ENCODE measurements at regions not wholly inside any gene's neighbourhood (a gene's known extent, or its start where the extent isn't known, plus 50 kb on each side); places are given as distances from the start of the nearest gene placed in this dataset.
"Not testable (repeated sequence)": the region's sequence is repeated elsewhere in the genome, so short reads cannot be mapped to it uniquely, and the experiment has no call there.

DNA sequence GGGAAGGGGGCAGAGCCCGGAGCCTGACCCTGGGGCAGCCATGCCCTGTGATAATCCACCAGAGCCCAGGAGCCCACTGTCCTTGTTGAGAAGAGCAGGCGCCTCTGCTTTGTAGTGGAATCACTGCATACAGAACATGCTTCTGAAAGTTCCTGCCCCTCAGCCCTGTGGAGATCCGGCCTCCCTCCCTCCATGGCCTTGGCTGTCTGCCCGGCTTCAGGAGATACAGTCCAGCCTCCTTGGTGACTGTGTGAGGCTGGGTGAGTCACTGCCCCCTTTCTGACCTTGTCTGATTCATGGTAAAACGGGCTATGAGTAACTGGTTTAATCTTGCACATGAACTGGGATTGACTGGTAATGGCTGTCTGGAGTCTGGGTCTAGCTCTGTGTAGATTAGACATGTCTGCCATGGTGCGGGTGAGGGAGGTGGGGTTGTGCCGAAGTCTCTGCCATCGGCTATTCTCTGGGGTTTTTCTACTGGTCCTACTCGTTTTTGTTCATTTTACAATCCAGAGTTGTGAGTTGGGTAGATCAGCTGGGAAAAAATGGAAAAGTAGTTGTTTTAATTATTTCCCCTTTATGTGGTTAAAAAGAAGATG lies 141.2 kb downstream of the NPIPB11 start:
- TF ChIP-seq, protein P1, sequence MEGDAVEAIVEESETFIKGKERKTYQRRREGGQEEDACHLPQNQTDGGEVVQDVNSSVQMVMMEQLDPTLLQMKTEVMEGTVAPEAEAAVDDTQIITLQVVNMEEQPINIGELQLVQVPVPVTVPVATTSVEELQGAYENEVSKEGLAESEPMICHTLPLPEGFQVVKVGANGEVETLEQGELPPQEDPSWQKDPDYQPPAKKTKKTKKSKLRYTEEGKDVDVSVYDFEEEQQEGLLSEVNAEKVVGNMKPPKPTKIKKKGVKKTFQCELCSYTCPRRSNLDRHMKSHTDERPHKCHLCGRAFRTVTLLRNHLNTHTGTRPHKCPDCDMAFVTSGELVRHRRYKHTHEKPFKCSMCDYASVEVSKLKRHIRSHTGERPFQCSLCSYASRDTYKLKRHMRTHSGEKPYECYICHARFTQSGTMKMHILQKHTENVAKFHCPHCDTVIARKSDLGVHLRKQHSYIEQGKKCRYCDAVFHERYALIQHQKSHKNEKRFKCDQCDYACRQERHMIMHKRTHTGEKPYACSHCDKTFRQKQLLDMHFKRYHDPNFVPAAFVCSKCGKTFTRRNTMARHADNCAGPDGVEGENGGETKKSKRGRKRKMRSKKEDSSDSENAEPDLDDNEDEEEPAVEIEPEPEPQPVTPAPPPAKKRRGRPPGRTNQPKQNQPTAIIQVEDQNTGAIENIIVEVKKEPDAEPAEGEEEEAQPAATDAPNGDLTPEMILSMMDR (IDR thresholded peaks at IDR 0.05; ENCODE audit: poor library complexity, severe bottlenecking), result not testable (repeated sequence)
- TF ChIP-seq, protein P2, sequence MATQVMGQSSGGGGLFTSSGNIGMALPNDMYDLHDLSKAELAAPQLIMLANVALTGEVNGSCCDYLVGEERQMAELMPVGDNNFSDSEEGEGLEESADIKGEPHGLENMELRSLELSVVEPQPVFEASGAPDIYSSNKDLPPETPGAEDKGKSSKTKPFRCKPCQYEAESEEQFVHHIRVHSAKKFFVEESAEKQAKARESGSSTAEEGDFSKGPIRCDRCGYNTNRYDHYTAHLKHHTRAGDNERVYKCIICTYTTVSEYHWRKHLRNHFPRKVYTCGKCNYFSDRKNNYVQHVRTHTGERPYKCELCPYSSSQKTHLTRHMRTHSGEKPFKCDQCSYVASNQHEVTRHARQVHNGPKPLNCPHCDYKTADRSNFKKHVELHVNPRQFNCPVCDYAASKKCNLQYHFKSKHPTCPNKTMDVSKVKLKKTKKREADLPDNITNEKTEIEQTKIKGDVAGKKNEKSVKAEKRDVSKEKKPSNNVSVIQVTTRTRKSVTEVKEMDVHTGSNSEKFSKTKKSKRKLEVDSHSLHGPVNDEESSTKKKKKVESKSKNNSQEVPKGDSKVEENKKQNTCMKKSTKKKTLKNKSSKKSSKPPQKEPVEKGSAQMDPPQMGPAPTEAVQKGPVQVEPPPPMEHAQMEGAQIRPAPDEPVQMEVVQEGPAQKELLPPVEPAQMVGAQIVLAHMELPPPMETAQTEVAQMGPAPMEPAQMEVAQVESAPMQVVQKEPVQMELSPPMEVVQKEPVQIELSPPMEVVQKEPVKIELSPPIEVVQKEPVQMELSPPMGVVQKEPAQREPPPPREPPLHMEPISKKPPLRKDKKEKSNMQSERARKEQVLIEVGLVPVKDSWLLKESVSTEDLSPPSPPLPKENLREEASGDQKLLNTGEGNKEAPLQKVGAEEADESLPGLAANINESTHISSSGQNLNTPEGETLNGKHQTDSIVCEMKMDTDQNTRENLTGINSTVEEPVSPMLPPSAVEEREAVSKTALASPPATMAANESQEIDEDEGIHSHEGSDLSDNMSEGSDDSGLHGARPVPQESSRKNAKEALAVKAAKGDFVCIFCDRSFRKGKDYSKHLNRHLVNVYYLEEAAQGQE (IDR thresholded peaks at IDR 0.05; ENCODE audit: borderline replicate concordance), result not testable (repeated sequence)
- not testable (repeated sequence) for TF ChIP-seq POLR2AphosphoS5 (IDR thresholded peaks at IDR 0.05)
